Panc1 (cell line): ENCODE measurements at regions not wholly inside any gene's neighbourhood (a gene's known extent, or its start where the extent isn't known, plus 50 kb on each side); places are given as distances from the start of the nearest gene placed in this dataset.

Experiments used
- ATAC-seq: fragments of 200-7000 bp; cut with Tn5 transposase; 2 replicates; pipeline ENCODE4 v1.9.1; 2020; ENCODE audit warnings: mild to moderate bottlenecking, moderate library complexity
- BruUV-seq: library from RNA; stranded (reverse); fragments of 400-500 nt; replicated peaks from 2 replicates; lab custom pipeline; 2021; lab: Mats Ljungman, UMichigan
- CTCF ChIA-PET: fragments of 300-600 bp; sonication (Branson Sonifier 250); formaldehyde crosslinking; loops from one replicate; lab custom pipeline; 2022; ENCODE audit warnings: antibody characterized with exemption; lab: Charles Lee
- POLR2A ChIA-PET: fragments of 300-600 bp; sonication (Branson Sonifier 250); formaldehyde crosslinking; loops from one replicate; lab custom pipeline; 2022; ENCODE audit warnings: antibody characterized with exemption; lab: Charles Lee
- DNase-seq: peaks from one replicate; pipeline ENCODE4 v3.0.0-alpha.2; 2010; ENCODE audit warnings: low read depth, low spot score
- H3K27ac ChIP-seq: 2 replicates; pipeline ENCODE4 v1.5.1; 2011; ENCODE audit warnings: mild to moderate bottlenecking, low read length, inconsistent platforms
- H3K27me3 ChIP-seq: fragments of 200-500 bp; sonication (Bioruptor generic); 2 replicates; pipeline ENCODE4 v1.6.0; 2014; ENCODE audit warnings: low read length, inconsistent platforms; ENCODE audit not compliant: control insufficient read depth, insufficient read depth
- H3K36me3 ChIP-seq: fragments of 200-500 bp; sonication (Bioruptor generic); 2 replicates; pipeline ENCODE4 v1.5.1; 2014; ENCODE audit warnings: inconsistent platforms, mild to moderate bottlenecking, low read length, moderate library complexity; ENCODE audit not compliant: control insufficient read depth, insufficient read depth
- H3K4me1 ChIP-seq: 2 replicates; pipeline ENCODE4 v1.5.1; 2011; ENCODE audit warnings: inconsistent platforms, mild to moderate bottlenecking, low read length, moderate library complexity; ENCODE audit not compliant: control insufficient read depth, insufficient read depth
- H3K4me3 ChIP-seq, 2 experiments: 2 replicates each; pipeline ENCODE4 v1.5.1; 2011 to 2012; ENCODE audit warnings: low read depth in 2 of 2, low read length in 2 of 2, mild to moderate bottlenecking in 2 of 2, inconsistent platforms in 1 of 2, moderate library complexity in 1 of 2
- H3K9me3 ChIP-seq: fragments of 200-500 bp; sonication (Bioruptor generic); 2 replicates; pipeline ENCODE4 v1.5.1; 2014; ENCODE audit warnings: low read depth, mild to moderate bottlenecking, inconsistent platforms, low read length, moderate library complexity; ENCODE audit not compliant: control insufficient read depth, insufficient read depth
- POLR2AphosphoS5 ChIP-seq: IDR thresholded peaks from 2 replicates; pipeline ENCODE4 v1.6.1; 2012; ENCODE audit warnings: mild to moderate bottlenecking, low read depth, low read length, moderate library complexity
- SIN3A ChIP-seq: IDR thresholded peaks from 2 replicates; pipeline ENCODE4 v1.6.1; 2012; ENCODE audit warnings: low read depth, mild to moderate bottlenecking, low read length, moderate library complexity, borderline replicate concordance; ENCODE audit not compliant: insufficient read depth
- TCF7L2 ChIP-seq: IDR thresholded peaks from 2 replicates; pipeline ENCODE4 v1.6.1; 2011; ENCODE audit warnings: mild to moderate bottlenecking, low read depth, low read length, inconsistent platforms
- in situ Hi-C: cut with HindIII; loops from 2 replicates; pipeline ENCODE4 v1.10.0; 2016; ENCODE audit warnings: low sequenced_read_pairs, low pct_unique_long_range_greater_than_20kb
- intact Hi-C: fragments of 100-400 bp; cut with micrococcal nuclease; formaldehyde crosslinking; loops from one replicate; pipeline ENCODE4 v1.10.0; 2022; ENCODE audit not compliant: unreplicated experiment
- TF ChIP-seq, protein P1 (sequence below), 2 experiments: IDR thresholded peaks; 2 replicates each; pipeline ENCODE4 v1.6.1; 2011 to 2012; ENCODE audit warnings: low read depth in 2 of 2, control low read depth in 1 of 2, low read length in 1 of 2, mild to moderate bottlenecking in 1 of 2, moderate library complexity in 1 of 2; ENCODE audit not compliant: insufficient read depth in 1 of 2
- TF ChIP-seq, protein P2 (sequence below): fragments of 450-650 bp; IDR thresholded peaks from 2 replicates; pipeline ENCODE4 v1.5.1; 2017; ENCODE audit warnings: mild to moderate bottlenecking

DNA sequence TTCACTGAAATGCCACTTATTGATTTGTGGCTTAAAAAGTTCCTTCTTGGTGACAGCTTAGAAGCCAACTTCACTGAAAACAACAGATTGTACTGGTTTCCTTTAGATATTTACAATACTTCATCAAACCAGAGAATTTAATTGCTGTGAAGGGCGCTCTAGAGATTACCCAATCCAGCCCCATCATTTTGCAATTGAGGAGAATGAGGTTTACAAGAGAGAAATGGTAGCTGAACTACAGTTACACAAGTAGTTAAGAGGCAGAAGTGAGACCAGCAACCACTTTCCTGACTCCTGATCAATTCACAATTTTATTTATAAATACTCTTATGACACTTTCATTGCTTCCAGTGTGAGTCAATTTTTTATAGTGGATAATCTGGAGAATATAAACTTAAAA is 103.5 kb upstream of the APC start:
- ChIA-PET POLR2A (no interaction called here), CTCF (no interaction called here)
- intact Hi-C loops (no loop called here), in situ Hi-C loops (no loop called here)
- no peak overlapping the region for H3K27ac ChIP-seq
- DNase-seq (no peak), ATAC-seq (no peak)
- peaks cover 2% of the 10 kb centered on the region; the same call in 1 of the 2 replicates for H3K27me3 ChIP-seq
- no TSS peak for BruUV-seq
- TF ChIP-seq, protein P1, sequence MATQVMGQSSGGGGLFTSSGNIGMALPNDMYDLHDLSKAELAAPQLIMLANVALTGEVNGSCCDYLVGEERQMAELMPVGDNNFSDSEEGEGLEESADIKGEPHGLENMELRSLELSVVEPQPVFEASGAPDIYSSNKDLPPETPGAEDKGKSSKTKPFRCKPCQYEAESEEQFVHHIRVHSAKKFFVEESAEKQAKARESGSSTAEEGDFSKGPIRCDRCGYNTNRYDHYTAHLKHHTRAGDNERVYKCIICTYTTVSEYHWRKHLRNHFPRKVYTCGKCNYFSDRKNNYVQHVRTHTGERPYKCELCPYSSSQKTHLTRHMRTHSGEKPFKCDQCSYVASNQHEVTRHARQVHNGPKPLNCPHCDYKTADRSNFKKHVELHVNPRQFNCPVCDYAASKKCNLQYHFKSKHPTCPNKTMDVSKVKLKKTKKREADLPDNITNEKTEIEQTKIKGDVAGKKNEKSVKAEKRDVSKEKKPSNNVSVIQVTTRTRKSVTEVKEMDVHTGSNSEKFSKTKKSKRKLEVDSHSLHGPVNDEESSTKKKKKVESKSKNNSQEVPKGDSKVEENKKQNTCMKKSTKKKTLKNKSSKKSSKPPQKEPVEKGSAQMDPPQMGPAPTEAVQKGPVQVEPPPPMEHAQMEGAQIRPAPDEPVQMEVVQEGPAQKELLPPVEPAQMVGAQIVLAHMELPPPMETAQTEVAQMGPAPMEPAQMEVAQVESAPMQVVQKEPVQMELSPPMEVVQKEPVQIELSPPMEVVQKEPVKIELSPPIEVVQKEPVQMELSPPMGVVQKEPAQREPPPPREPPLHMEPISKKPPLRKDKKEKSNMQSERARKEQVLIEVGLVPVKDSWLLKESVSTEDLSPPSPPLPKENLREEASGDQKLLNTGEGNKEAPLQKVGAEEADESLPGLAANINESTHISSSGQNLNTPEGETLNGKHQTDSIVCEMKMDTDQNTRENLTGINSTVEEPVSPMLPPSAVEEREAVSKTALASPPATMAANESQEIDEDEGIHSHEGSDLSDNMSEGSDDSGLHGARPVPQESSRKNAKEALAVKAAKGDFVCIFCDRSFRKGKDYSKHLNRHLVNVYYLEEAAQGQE (IDR thresholded peaks at IDR 0.05; ENCODE audit: insufficient read depth in 1 of 2, low read depth in 2 of 2, low read length in 1 of 2) = no peak
- TF ChIP-seq TCF7L2 = no peak
- no peak for TF ChIP-seq POLR2AphosphoS5
- TF ChIP-seq, protein P2, sequence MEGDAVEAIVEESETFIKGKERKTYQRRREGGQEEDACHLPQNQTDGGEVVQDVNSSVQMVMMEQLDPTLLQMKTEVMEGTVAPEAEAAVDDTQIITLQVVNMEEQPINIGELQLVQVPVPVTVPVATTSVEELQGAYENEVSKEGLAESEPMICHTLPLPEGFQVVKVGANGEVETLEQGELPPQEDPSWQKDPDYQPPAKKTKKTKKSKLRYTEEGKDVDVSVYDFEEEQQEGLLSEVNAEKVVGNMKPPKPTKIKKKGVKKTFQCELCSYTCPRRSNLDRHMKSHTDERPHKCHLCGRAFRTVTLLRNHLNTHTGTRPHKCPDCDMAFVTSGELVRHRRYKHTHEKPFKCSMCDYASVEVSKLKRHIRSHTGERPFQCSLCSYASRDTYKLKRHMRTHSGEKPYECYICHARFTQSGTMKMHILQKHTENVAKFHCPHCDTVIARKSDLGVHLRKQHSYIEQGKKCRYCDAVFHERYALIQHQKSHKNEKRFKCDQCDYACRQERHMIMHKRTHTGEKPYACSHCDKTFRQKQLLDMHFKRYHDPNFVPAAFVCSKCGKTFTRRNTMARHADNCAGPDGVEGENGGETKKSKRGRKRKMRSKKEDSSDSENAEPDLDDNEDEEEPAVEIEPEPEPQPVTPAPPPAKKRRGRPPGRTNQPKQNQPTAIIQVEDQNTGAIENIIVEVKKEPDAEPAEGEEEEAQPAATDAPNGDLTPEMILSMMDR = no peak
- no peak for TF ChIP-seq SIN3A
- H3K4me3 ChIP-seq = no peak overlapping the region
- no peaks in the 10 kb centered on the region for H3K9me3 ChIP-seq
- no peaks in the 10 kb centered on the region for H3K4me1 ChIP-seq
- H3K36me3 ChIP-seq = no peaks in the 10 kb centered on the region

DNA sequence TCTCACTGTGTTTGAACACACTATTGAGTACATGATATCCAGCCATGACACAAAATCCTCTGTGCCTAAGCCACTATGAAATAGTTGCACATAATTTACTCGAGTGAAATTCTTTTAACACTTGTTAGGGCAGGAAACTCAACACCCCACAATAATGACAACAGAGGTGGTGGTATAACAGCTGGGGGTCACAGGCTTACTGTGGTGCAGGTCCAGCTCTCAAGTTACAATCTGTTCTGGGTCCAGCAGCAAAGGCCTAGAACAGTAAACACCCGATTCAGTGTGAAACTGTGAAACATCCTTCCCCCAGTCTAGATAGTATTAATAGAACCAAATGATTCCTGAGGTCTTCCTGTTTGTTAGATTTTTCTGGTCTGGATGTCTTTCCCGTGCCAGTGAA is 102.9 kb upstream of the APC start:
- Histone ChIP-seq H3K4me1 (no peaks in the 10 kb centered on the region), H3K4me3 (no peak overlapping the region), H3K27me3 (peaks cover 2% of the 10 kb centered on the region; the same call in 1 of the 2 replicates), H3K27ac (no peak overlapping the region), H3K36me3 (no peaks in the 10 kb centered on the region), H3K9me3 (no peaks in the 10 kb centered on the region)
- intact Hi-C loops = no loop called here
- DNase-seq (no peak), ATAC-seq (no peak)
- in situ Hi-C loops = no loop called here
- BruUV-seq = no TSS peak
- CTCF ChIA-PET = no interaction called here
- POLR2A ChIA-PET = no interaction called here
- TF ChIP-seq, protein P1 (IDR thresholded peaks at IDR 0.05; ENCODE audit: insufficient read depth in 1 of 2, low read depth in 2 of 2, low read length in 1 of 2) = no peak
- TF ChIP-seq POLR2AphosphoS5 (no peak), SIN3A (no peak), TCF7L2 (no peak)
- TF ChIP-seq, protein P2 = no peak
